ENCODE measurements at regions not wholly inside any gene's neighbourhood (a gene's known extent, or its start where the extent isn't known, plus 50 kb on each side); places are given as distances from the start of the nearest gene placed in this dataset.
"Not testable (repeated sequence)": the region's sequence is repeated elsewhere in the genome, so short reads cannot be mapped to it uniquely, and the experiment has no call there.

DNA sequence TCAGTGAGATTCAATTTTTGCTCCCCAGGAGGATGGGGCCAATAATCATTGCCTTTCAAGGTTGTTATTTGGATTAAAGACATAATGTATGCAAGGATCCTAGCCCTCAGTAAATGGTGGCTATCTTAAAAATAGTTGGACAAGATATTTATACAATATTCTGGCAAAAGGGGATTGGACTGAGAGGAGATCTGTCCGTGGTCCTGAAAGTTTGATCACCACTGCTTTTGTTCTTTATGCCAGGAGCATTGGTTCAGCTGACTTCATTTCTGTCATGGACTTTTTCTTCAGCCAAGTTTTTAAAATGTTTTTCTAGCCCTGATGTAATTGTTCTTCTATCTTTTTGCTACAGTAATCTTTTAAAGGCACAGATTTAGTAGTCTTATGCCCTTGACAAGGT lies 70.2 kb upstream of the TCL1A start:
- H3K36me3 ChIP-seq = no peaks in the 10 kb centered on the region
- no peak for DNase-seq (ENCODE audit: low spot score in 2 of 2)

GRCh38 chr14:95776798-95777534 lies 63.0 kb upstream of the TCL1A start:
- no peak overlapping the region for H3K27ac ChIP-seq
- TF ChIP-seq POLR2A (IDR thresholded peaks at IDR 0.05) (no peak), CTCF (IDR thresholded peaks at IDR 0.05) (no peak), POLR2AphosphoS5 (IDR thresholded peaks at IDR 0.05) (no peak), EP300 (IDR thresholded peaks at IDR 0.05) (no peak)
- WGBS = 57% methylated on average over 4 of the region's 7 CpGs

More for the DNA sequence above, 70.2 kb upstream of the TCL1A start:
- peaks cover 5% of the 10 kb centered on the region for H3K27me3 ChIP-seq
- no peak overlapping the region for H3K27ac ChIP-seq
- no peaks in the 10 kb centered on the region for H3K9me3 ChIP-seq
- TF ChIP-seq POLR2A (IDR thresholded peaks at IDR 0.05) (no peak), POLR2AphosphoS5 (IDR thresholded peaks at IDR 0.05) (no peak), CTCF (IDR thresholded peaks at IDR 0.05) (no peak), EP300 (IDR thresholded peaks at IDR 0.05) (no peak)
- no peak overlapping the region for H3K4me3 ChIP-seq
- 0% methylated on average over 1 of the region's 1 CpG for WGBS
- H3K4me1 ChIP-seq = no peaks in the 10 kb centered on the region

DNA sequence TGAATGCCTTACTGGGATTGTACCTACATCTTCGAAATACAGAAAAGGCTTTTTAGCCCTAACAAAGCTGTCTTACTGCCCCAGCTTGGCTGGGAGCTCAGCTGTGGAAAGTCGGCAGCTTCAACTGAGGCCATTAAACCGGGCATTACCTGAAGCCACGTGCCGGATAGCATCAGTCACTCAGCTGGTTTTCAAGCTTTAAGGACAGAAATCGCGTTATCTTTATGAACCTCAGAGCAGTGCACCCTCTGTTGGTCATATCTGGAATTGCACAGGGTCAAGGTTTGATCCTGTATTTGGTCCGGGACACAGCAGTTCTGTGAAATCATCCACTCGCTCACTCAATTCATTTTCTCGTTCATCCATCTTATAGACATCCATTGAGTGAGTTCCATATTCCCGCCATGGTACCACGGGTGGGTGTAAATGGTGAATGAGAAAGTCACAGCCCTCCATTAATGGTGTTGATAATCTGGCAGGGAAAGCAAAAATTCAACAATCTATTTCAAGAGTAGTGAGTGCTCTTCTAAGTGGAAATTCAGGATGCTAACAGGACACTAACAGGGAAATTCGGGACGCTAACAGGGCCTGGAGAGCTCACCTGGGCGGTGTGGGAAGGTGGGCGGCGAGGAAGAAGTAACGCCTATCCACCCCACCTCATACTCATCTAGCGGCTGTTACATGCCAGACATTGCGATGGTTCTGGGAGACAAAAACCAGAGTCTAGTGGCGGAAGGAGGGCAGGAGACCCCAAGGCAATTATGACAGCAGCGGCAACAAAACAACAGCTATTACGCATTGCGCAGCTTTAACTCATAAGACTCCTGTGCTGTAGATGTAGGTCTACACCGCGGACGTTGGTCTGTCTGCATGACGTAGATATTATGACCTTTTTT lies 60.6 kb upstream of the TCL1A start:
- 57% methylated on average over 28 of the region's 28 CpGs for WGBS
- no peaks in the 10 kb centered on the region for H3K36me3 ChIP-seq
- no peak for TF ChIP-seq POLR2A (IDR thresholded peaks at IDR 0.05)
- peak; percentile 54 to 89 for TF ChIP-seq CTCF (IDR thresholded peaks at IDR 0.05)
- H3K9me3 ChIP-seq = no peaks in the 10 kb centered on the region
- H3K4me3 ChIP-seq = no peak overlapping the region
- peaks cover 6% of the 10 kb centered on the region for H3K27me3 ChIP-seq
- no peaks in the 10 kb centered on the region for H3K4me1 ChIP-seq
- DNase-seq (ENCODE audit: low spot score in 2 of 2) = no peak
- H3K27ac ChIP-seq = no peak overlapping the region

More at GRCh38 chr14:95776798-95777534, 63.0 kb upstream of the TCL1A start:
- no peak for DNase-seq (ENCODE audit: low spot score in 2 of 2)
- Histone ChIP-seq H3K4me1 (no peaks in the 10 kb centered on the region), H3K27me3 (peaks cover 5% of the 10 kb centered on the region), H3K36me3 (no peaks in the 10 kb centered on the region), H3K4me3 (no peak overlapping the region), H3K9me3 (no peaks in the 10 kb centered on the region)

- TF ChIP-seq EP300 (IDR thresholded peaks at IDR 0.05) (no peak), POLR2AphosphoS5 (IDR thresholded peaks at IDR 0.05) (no peak), POLR2A (IDR thresholded peaks at IDR 0.05) (no peak), CTCF (IDR thresholded peaks at IDR 0.05) (no peak)
- no peak for DNase-seq (ENCODE audit: low spot score in 2 of 2)
- no peak overlapping the region for H3K27ac ChIP-seq
- no peaks in the 10 kb centered on the region for H3K4me1 ChIP-seq
- peaks cover 26% of the 10 kb centered on the region for H3K27me3 ChIP-seq
- no peak overlapping the region for H3K4me3 ChIP-seq
- no peaks in the 10 kb centered on the region for H3K9me3 ChIP-seq
- 43% methylated on average over 3 of the region's 3 CpGs for WGBS
- no peaks in the 10 kb centered on the region for H3K36me3 ChIP-seq
Observed at GRCh38 chr14:95770777-95771176, 56.9 kb upstream of the TCL1A start.

DNA sequence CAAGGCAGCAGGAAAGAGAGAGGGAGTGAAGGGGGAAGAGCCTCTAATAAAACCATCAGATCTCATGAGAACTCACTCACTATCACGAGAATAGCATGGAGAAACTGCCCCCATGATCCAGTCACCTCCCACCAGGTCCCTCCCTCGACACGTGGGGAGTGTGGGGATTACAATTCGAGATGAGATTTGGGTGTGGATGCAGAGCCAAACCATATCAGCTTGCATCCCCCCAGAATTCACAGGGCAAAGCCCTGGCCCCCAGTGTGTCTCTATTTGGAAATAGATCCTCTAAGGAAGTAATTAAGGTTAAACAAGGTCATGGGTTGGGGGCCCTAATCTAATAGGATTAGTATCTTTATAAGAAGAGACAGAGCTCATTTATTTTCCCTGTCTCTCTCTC lies 56.1 kb upstream of the TCL1A start:
- WGBS = 54% methylated on average over 4 of the region's 4 CpGs

DNA sequence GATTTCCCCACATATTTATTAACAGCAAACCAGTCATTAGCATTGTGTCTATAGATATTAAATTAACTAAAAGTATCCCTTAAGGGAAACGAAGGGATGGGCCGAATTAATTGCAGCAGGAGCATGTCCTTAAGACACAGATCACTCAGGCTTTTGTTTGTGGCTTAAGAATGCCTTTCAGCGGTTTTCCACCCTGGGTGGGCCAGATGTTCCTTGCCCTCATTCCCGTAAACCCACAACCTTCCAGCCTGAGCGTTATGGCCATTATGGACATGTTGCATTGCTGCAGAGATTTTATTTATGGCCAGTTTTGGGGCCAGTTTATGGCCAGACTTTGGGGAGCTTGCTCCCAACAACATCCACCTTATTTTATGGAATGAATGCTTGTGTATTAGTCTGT lies 55.5 kb upstream of the TCL1A start:
- WGBS = 50% methylated on average over 5 of the region's 5 CpGs
- not testable (repeated sequence) for DNase-seq (ENCODE audit: low spot score in 2 of 2); H3K4me3 ChIP-seq

More for the DNA sequence above, 56.1 kb upstream of the TCL1A start:
- H3K9me3 ChIP-seq = no peaks in the 10 kb centered on the region
- TF ChIP-seq POLR2AphosphoS5 (IDR thresholded peaks at IDR 0.05) = no peak
- no peak for TF ChIP-seq POLR2A (IDR thresholded peaks at IDR 0.05)
- TF ChIP-seq EP300 (IDR thresholded peaks at IDR 0.05) = no peak
- TF ChIP-seq CTCF (IDR thresholded peaks at IDR 0.05) = no peak
- no peak overlapping the region for H3K4me3 ChIP-seq
- H3K27me3 ChIP-seq = peaks cover 26% of the 10 kb centered on the region
- H3K4me1 ChIP-seq = no peaks in the 10 kb centered on the region
- no peaks in the 10 kb centered on the region for H3K36me3 ChIP-seq
- H3K27ac ChIP-seq = no peak overlapping the region
- no peak for DNase-seq (ENCODE audit: low spot score in 2 of 2)

More for the DNA sequence above, 55.5 kb upstream of the TCL1A start:
- not testable (repeated sequence) for H3K4me1 ChIP-seq, H3K36me3 ChIP-seq, H3K27ac ChIP-seq, H3K9me3 ChIP-seq
- peaks cover 26% of the 10 kb centered on the region for H3K27me3 ChIP-seq
